ENCODE measurements at regions not wholly inside any gene's neighbourhood (a gene's known extent, or its start where the extent isn't known, plus 50 kb on each side); places are given as distances from the start of the nearest gene placed in this dataset.

- TF ChIP-seq CTCF (conservative IDR thresholded peaks at IDR 0.05 in 1 of 2, IDR thresholded peaks at IDR 0.05 in 1 of 2; ENCODE audit: extremely low read depth in 1 of 2, insufficient read depth in 1 of 2, low read depth in 1 of 2, low read length in 2 of 2): no peak
- TF ChIP-seq EZH2 (IDR thresholded peaks at IDR 0.05; ENCODE audit: borderline replicate concordance, low read length): no peak
Observed at GRCh38 chr3:88385090-88385489, 235.3 kb downstream of the C3orf38 start.

Data from mammary epithelial cell (primary cell).